GM23248 (cell line): ENCODE measurements at regions not wholly inside any gene's neighbourhood (a gene's known extent, or its start where the extent isn't known, plus 50 kb on each side); places are given as distances from the start of the nearest gene placed in this dataset.

ENCODE experiments used
- EZH2 ChIP-seq: fragments of 200-600 bp; sonication (generic); IDR thresholded peaks from 2 replicates; pipeline ENCODE4 v1.6.1; 2018; ENCODE audit warnings: antibody characterized with exemption, mild to moderate bottlenecking; ENCODE audit not compliant: insufficient read depth, poor library complexity, severe bottlenecking
- EZH2phosphoT487 ChIP-seq: fragments of 200-600 bp; sonication (generic); IDR thresholded peaks from 2 replicates; pipeline ENCODE4 v1.6.1; 2018; ENCODE audit warnings: antibody characterized with exemption, moderate library complexity, mild to moderate bottlenecking, low read depth; ENCODE audit not compliant: insufficient read depth

DNA sequence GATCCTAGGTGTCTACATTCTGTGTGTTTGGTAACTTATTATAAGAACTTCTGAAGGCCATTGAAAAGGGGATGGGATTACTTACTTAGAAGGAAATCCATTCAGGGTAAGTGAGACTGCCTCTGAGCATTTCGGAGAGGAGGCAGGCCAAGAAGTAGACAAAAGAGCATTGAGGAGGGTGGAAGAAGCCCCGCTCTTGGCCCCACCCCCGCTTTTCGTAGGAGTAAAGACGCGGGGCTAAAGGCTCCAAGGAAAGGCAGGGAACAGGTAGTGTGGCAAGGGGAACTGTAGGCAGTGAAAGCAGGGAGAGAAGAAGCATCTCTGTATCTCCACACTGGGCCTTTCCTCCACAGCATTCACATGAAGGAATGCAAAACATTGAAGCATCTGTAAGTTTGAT is 51.8 kb upstream of the GRIK1 start:
- TF ChIP-seq EZH2phosphoT487: no peak
- TF ChIP-seq EZH2: no peak
